Bronchial epithelial cell (primary cell): ENCODE measurements at regions not wholly inside any gene's neighbourhood (a gene's known extent, or its start where the extent isn't known, plus 50 kb on each side); places are given as distances from the start of the nearest gene placed in this dataset.

Experiments
- DNase-seq: peaks from one replicate; pipeline ENCODE4 v3.0.0-alpha.2; 2010; ENCODE audit warnings: low read depth
- FAIRE-seq: peaks from 2 replicates; lab custom pipeline; 2011; peaks lifted over from hg19 to GRCh38; lab: Jason Lieb, UNC
- H3K27me3 ChIP-seq: 2 replicates; pipeline ENCODE4 v1.5.1; 2011; ENCODE audit warnings: low read length; ENCODE audit not compliant: control insufficient read depth, insufficient read depth
- H3K36me3 ChIP-seq: 2 replicates; pipeline ENCODE4 v1.5.1; 2011; ENCODE audit warnings: low read length; ENCODE audit not compliant: control insufficient read depth, insufficient read depth
- H3K4me3 ChIP-seq: 2 replicates; pipeline ENCODE4 v1.5.1; 2011; ENCODE audit warnings: mild to moderate bottlenecking, low read depth, low read length, control low read depth
- CTCF ChIP-seq: IDR thresholded peaks from 2 replicates; pipeline ENCODE4 v1.5.1; 2011; ENCODE audit warnings: mild to moderate bottlenecking, moderate library complexity, low read length, control low read depth, inconsistent platforms; ENCODE audit not compliant: insufficient read depth, severe bottlenecking

- FAIRE-seq, result no peak
- TF ChIP-seq CTCF, result no peak
- H3K36me3 ChIP-seq, result no peaks in the 10 kb centered on the region
- no peak overlapping the region for H3K4me3 ChIP-seq
- H3K27me3 ChIP-seq, result no peaks in the 10 kb centered on the region
- no peak for DNase-seq
Measured at GRCh38 chr22:27080863-27081262, 423.5 kb downstream of the MIAT start.

- FAIRE-seq (no peak), DNase-seq (no peak)
- Histone ChIP-seq H3K36me3 (no peaks in the 10 kb centered on the region), H3K4me3 (no peak overlapping the region), H3K27me3 (no peaks in the 10 kb centered on the region)
- TF ChIP-seq CTCF, result no peak
Measured at GRCh38 chr22:27083610-27084009, 426.2 kb downstream of the MIAT start.

- FAIRE-seq (no peak), DNase-seq (no peak)
- no peak for TF ChIP-seq CTCF
- Histone ChIP-seq H3K4me3 (no peak overlapping the region), H3K36me3 (no peaks in the 10 kb centered on the region), H3K27me3 (no peaks in the 10 kb centered on the region)
Measured at GRCh38 chr22:27084130-27084529, 426.7 kb downstream of the MIAT start.

GRCh38 chr22:27086080-27087044 is 429.0 kb downstream of the MIAT start:
- DNase-seq (no peak), FAIRE-seq (no peak)
- no peaks in the 10 kb centered on the region for H3K36me3 ChIP-seq
- H3K4me3 ChIP-seq, result no peak overlapping the region
- no peak for TF ChIP-seq CTCF
- no peaks in the 10 kb centered on the region for H3K27me3 ChIP-seq

- H3K27me3 ChIP-seq, result no peaks in the 10 kb centered on the region
- FAIRE-seq (no peak), DNase-seq (no peak)
- no peaks in the 10 kb centered on the region for H3K36me3 ChIP-seq
- no peak overlapping the region for H3K4me3 ChIP-seq
- no peak for TF ChIP-seq CTCF
Measured at GRCh38 chr22:27087051-27087450, 429.7 kb downstream of the MIAT start.

- H3K4me3 ChIP-seq, result no peak overlapping the region
- H3K27me3 ChIP-seq, result no peaks in the 10 kb centered on the region
- H3K36me3 ChIP-seq, result no peaks in the 10 kb centered on the region
- DNase-seq (no peak), FAIRE-seq (no peak)
- TF ChIP-seq CTCF, result no peak
Measured at GRCh38 chr22:27088026-27088425, 430.6 kb downstream of the MIAT start.
